ENCODE measurements at regions not wholly inside any gene's neighbourhood (a gene's known extent, or its start where the extent isn't known, plus 50 kb on each side); places are given as distances from the start of the nearest gene placed in this dataset.

- H3K4me3 ChIP-seq (ENCODE audit: low read depth in 1 of 3, low read length in 3 of 3) = no peak overlapping the region
- no peak overlapping the region for H3K9ac ChIP-seq (ENCODE audit: low read depth in 1 of 2, low read length in 2 of 2)
- WGBS = 81% methylated on average over 4 of the region's 4 CpGs
Observed at GRCh38 chr13:55345224-55345623, 1795.5 kb upstream of the PRR20A start.

GRCh38 chr13:55347528-55347927 lies 1793.2 kb upstream of the PRR20A start:
- 90% methylated on average over 3 of the region's 3 CpGs for WGBS
- Histone ChIP-seq H3K4me1 (ENCODE audit: control insufficient read depth in 4 of 4, insufficient read depth in 4 of 4, low read length in 3 of 4) (no peaks in the 10 kb centered on the region), H3K27ac (ENCODE audit: low read depth in 1 of 2, low read length in 2 of 2) (no peak overlapping the region), H3K36me3 (ENCODE audit: control insufficient read depth in 4 of 4, insufficient read depth in 3 of 4, low read depth in 1 of 4, low read length in 3 of 4) (no peaks in the 10 kb centered on the region), H3K9ac (ENCODE audit: low read depth in 1 of 2, low read length in 2 of 2) (no peak overlapping the region), H3K27me3 (ENCODE audit: control insufficient read depth in 4 of 4, insufficient read depth in 4 of 4, low read length in 3 of 4) (no peaks in the 10 kb centered on the region), H3K4me3 (ENCODE audit: low read depth in 1 of 3, low read length in 3 of 3) (no peak overlapping the region), H3K9me3 (ENCODE audit: control insufficient read depth in 4 of 4, low read length in 3 of 4) (no peaks in the 10 kb centered on the region)
- no peak for DNase-seq (ENCODE audit: low spot score)
- no peak for TF ChIP-seq MAX (IDR thresholded peaks at IDR 0.05)
- TF ChIP-seq EGR1 (IDR thresholded peaks at IDR 0.05; ENCODE audit: low read depth in 2 of 2) = no peak
- no peak for TF ChIP-seq RXRA (IDR thresholded peaks at IDR 0.05)
- TF ChIP-seq ATF3 (IDR thresholded peaks at IDR 0.05) = no peak
- no peak for TF ChIP-seq YY1 (IDR thresholded peaks at IDR 0.05)
- no peak for TF ChIP-seq FOXA1 (IDR thresholded peaks at IDR 0.05)
- no peak for TF ChIP-seq HNF4G (IDR thresholded peaks at IDR 0.05)
- TF ChIP-seq TAF1 (conservative IDR thresholded peaks at IDR 0.05) = no peak
- no peak for TF ChIP-seq FOXA2 (IDR thresholded peaks at IDR 0.05)
- TF ChIP-seq JUND (IDR thresholded peaks at IDR 0.05) = no peak
- TF ChIP-seq CTCF (IDR thresholded peaks at IDR 0.05; ENCODE audit: low read depth, low read length, missing input control) = no peak
- no peak for TF ChIP-seq GABPA (IDR thresholded peaks at IDR 0.05 in 1 of 2, conservative IDR thresholded peaks at IDR 0.05 in 1 of 2)
- no peak for TF ChIP-seq REST (IDR thresholded peaks at IDR 0.05)
- TF ChIP-seq NR2F2 (IDR thresholded peaks at IDR 0.05) = no peak

More at GRCh38 chr13:55345224-55345623, 1795.5 kb upstream of the PRR20A start:
- DNase-seq (ENCODE audit: low spot score) = no peak
- Histone ChIP-seq H3K9me3 (ENCODE audit: control insufficient read depth in 4 of 4, low read length in 3 of 4) (no peaks in the 10 kb centered on the region), H3K4me1 (ENCODE audit: control insufficient read depth in 4 of 4, insufficient read depth in 4 of 4, low read length in 3 of 4) (no peaks in the 10 kb centered on the region), H3K27ac (ENCODE audit: low read depth in 1 of 2, low read length in 2 of 2) (no peak overlapping the region), H3K27me3 (ENCODE audit: control insufficient read depth in 4 of 4, insufficient read depth in 4 of 4, low read length in 3 of 4) (no peaks in the 10 kb centered on the region), H3K36me3 (ENCODE audit: control insufficient read depth in 4 of 4, insufficient read depth in 3 of 4, low read depth in 1 of 4, low read length in 3 of 4) (no peaks in the 10 kb centered on the region)
- TF ChIP-seq FOXA1 (IDR thresholded peaks at IDR 0.05) (no peak), RAD21 (IDR thresholded peaks at IDR 0.05) (no peak), JUND (IDR thresholded peaks at IDR 0.05) (no peak), RXRA (IDR thresholded peaks at IDR 0.05) (no peak), NR2F2 (IDR thresholded peaks at IDR 0.05) (no peak), SP1 (IDR thresholded peaks at IDR 0.05) (no peak), FOXA2 (IDR thresholded peaks at IDR 0.05) (no peak), GABPA (IDR thresholded peaks at IDR 0.05 in 1 of 2, conservative IDR thresholded peaks at IDR 0.05 in 1 of 2) (no peak), MAX (IDR thresholded peaks at IDR 0.05) (no peak), TAF1 (conservative IDR thresholded peaks at IDR 0.05) (no peak), HNF4A (conservative IDR thresholded peaks at IDR 0.05) (no peak), YY1 (IDR thresholded peaks at IDR 0.05) (no peak), ZBTB33 (IDR thresholded peaks at IDR 0.05) (no peak)
